OCI-LY7 (cell line): ENCODE measurements at regions not wholly inside any gene's neighbourhood (a gene's known extent, or its start where the extent isn't known, plus 50 kb on each side); places are given as distances from the start of the nearest gene placed in this dataset.

ENCODE experiments used
- BruUV-seq: library from RNA; stranded (reverse); fragments of 400-500 nt; replicated peaks from 2 replicates; lab custom pipeline; 2021; lab: Mats Ljungman, UMichigan
- CTCF ChIA-PET: fragments of 300-600 bp; sonication (Branson Sonifier 250); formaldehyde crosslinking; loops from one replicate; lab custom pipeline; 2022; ENCODE audit warnings: antibody characterized with exemption; ENCODE audit not compliant: unreplicated experiment; lab: Charles Lee
- POLR2A ChIA-PET: fragments of 300-600 bp; sonication (Branson Sonifier 250); formaldehyde crosslinking; loops from one replicate; lab custom pipeline; 2022; ENCODE audit warnings: antibody characterized with exemption; lab: Charles Lee
- DNase-seq: peaks from one replicate; pipeline ENCODE4 v3.0.0-alpha.2; 2015; ENCODE audit warnings: low spot score
- H2AFZ ChIP-seq: fragments of 200-600 bp; sonication (generic), shearing (Covaris generic); 2 replicates; pipeline ENCODE4 v1.6.1; 2014; ENCODE audit warnings: mild to moderate bottlenecking, antibody characterized with exemption, low read length, moderate library complexity
- H3K27ac ChIP-seq: fragments of 200-600 bp; sonication (generic); 2 replicates; pipeline ENCODE4 v1.5.1; 2014; ENCODE audit warnings: mixed run types, low read depth, mild to moderate bottlenecking, moderate library complexity, low read length, inconsistent platforms; ENCODE audit not compliant: poor library complexity, severe bottlenecking
- H3K36me3 ChIP-seq: fragments of 200-600 bp; sonication (generic); 2 replicates; pipeline ENCODE4 v1.6.1; 2014; ENCODE audit warnings: mild to moderate bottlenecking, antibody characterized with exemption, low read length, moderate library complexity, mixed read lengths; ENCODE audit not compliant: insufficient read depth
- H3K4me1 ChIP-seq: fragments of 200-600 bp; sonication (generic); 2 replicates; pipeline ENCODE4 v1.5.1; 2014; ENCODE audit warnings: mild to moderate bottlenecking, low read length; ENCODE audit not compliant: insufficient read depth, poor library complexity, severe bottlenecking
- H3K4me2 ChIP-seq: fragments of 200-600 bp; sonication (generic); 2 replicates; pipeline ENCODE4 v1.6.1; 2014; ENCODE audit warnings: mild to moderate bottlenecking, low read length
- H3K4me3 ChIP-seq: fragments of 200-600 bp; sonication (generic); 2 replicates; pipeline ENCODE4 v1.5.1; 2014; ENCODE audit warnings: mild to moderate bottlenecking, low read depth, low read length; ENCODE audit not compliant: poor library complexity, severe bottlenecking
- H3K79me2 ChIP-seq: fragments of 200-600 bp; sonication (generic); 2 replicates; pipeline ENCODE4 v1.6.1; 2016; ENCODE audit warnings: low read depth, mild to moderate bottlenecking, low read length, moderate library complexity, mixed read lengths; ENCODE audit not compliant: insufficient read depth
- H3K9me2 ChIP-seq: fragments of 200-600 bp; sonication (generic); 2 replicates; pipeline ENCODE4 v1.6.1; 2016; ENCODE audit warnings: mild to moderate bottlenecking, low read length, mixed read lengths; ENCODE audit not compliant: insufficient read depth
- H3K9me3 ChIP-seq: fragments of 200-600 bp; sonication (generic); 2 replicates; pipeline ENCODE4 v1.6.1; 2014; ENCODE audit warnings: mild to moderate bottlenecking, mixed run types, low read length, mixed read lengths
- H4K20me1 ChIP-seq: fragments of 200-600 bp; sonication (generic); 2 replicates; pipeline ENCODE4 v1.6.1; 2014; ENCODE audit warnings: mild to moderate bottlenecking, antibody characterized with exemption, low read length, moderate library complexity, mixed read lengths; ENCODE audit not compliant: insufficient read depth
- EZH2phosphoT487 ChIP-seq: fragments of 200-600 bp; sonication (generic); IDR thresholded peaks from 2 replicates; pipeline ENCODE4 v1.6.1; 2018; ENCODE audit warnings: low read depth, borderline replicate concordance, mild to moderate bottlenecking, mixed run types, antibody characterized with exemption, low read length, moderate library complexity, mixed read lengths
- intact Hi-C: fragments of 100-400 bp; cut with micrococcal nuclease; formaldehyde crosslinking; loops from one replicate; pipeline ENCODE4 v1.10.0; 2022; ENCODE audit not compliant: unreplicated experiment
- TF ChIP-seq, protein P1 (sequence below): fragments of 200-600 bp; sonication (generic); conservative IDR thresholded peaks from 2 replicates; pipeline ENCODE4 v1.5.1; 2014; ENCODE audit warnings: mild to moderate bottlenecking, antibody characterized with exemption, low read length, moderate library complexity, mixed read lengths

DNA sequence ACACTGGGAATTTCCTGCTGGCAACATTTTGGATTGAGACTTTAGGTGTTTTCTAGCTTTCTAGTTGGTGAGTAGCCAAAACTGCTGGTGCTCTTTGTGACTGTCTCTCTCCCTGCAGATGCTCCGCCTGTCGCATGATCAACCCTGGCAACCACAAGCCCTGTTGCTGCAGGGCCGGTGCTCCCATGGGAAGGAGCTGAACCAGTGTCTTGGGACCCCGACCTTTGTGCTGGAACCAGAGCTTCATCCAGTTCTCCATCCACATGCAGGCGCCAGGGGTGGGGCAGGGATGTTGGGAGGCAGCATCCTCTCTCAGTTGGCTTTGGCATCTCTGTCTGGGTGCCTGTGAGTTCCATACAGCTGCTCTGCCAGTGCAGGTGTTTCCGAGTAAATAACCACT lies 306.2 kb upstream of the MKI67 start:
- POLR2A ChIA-PET: no interaction called here
- Histone ChIP-seq H3K4me3 (no peak overlapping the region), H3K9me3 (no peaks in the 10 kb centered on the region), H3K27ac (no peak overlapping the region), H3K4me2 (no peak overlapping the region), H2AFZ (no peak overlapping the region), H3K4me1 (no peaks in the 10 kb centered on the region), H3K79me2 (no peaks in the 10 kb centered on the region), H4K20me1 (no peaks in the 10 kb centered on the region), H3K9me2 (no peaks in the 10 kb centered on the region), H3K36me3 (no peaks in the 10 kb centered on the region)
- no TSS peak for BruUV-seq
- no peak for DNase-seq
- intact Hi-C loops: no loop called here
- CTCF ChIA-PET: no interaction called here
- no peak for TF ChIP-seq EZH2phosphoT487
- TF ChIP-seq, protein P1, sequence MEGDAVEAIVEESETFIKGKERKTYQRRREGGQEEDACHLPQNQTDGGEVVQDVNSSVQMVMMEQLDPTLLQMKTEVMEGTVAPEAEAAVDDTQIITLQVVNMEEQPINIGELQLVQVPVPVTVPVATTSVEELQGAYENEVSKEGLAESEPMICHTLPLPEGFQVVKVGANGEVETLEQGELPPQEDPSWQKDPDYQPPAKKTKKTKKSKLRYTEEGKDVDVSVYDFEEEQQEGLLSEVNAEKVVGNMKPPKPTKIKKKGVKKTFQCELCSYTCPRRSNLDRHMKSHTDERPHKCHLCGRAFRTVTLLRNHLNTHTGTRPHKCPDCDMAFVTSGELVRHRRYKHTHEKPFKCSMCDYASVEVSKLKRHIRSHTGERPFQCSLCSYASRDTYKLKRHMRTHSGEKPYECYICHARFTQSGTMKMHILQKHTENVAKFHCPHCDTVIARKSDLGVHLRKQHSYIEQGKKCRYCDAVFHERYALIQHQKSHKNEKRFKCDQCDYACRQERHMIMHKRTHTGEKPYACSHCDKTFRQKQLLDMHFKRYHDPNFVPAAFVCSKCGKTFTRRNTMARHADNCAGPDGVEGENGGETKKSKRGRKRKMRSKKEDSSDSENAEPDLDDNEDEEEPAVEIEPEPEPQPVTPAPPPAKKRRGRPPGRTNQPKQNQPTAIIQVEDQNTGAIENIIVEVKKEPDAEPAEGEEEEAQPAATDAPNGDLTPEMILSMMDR: no peak

DNA sequence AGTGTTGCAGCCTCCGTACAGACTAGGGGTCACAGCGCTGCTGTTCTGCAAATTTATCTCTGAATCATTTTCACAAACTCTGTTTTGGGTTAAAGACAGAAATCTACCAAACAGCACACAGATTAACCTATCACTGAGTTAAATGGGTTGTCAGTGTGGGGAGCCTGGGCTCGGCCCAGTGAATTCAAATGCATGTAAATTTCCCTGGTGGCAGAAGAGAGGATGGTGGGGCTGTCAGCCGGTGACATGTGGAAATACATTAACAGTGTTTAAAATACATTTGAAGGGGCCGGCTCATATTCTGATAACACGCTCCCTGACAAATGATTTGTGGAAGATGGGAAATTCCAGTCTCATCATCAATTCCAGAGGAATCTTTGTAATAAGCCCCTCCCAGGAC lies 309.6 kb upstream of the MKI67 start:
- Histone ChIP-seq H3K9me2 (no peaks in the 10 kb centered on the region), H3K36me3 (no peaks in the 10 kb centered on the region), H3K4me2 (no peak overlapping the region), H3K4me3 (no peak overlapping the region), H3K9me3 (no peaks in the 10 kb centered on the region), H3K27ac (no peak overlapping the region), H3K4me1 (no peaks in the 10 kb centered on the region), H2AFZ (no peak overlapping the region), H4K20me1 (no peaks in the 10 kb centered on the region), H3K79me2 (no peaks in the 10 kb centered on the region)
- ChIA-PET CTCF (no interaction called here), POLR2A (no interaction called here)
- DNase-seq: no peak
- BruUV-seq: no TSS peak
- TF ChIP-seq, protein P1: no peak
- TF ChIP-seq EZH2phosphoT487: no peak
- intact Hi-C loops: no loop called here

DNA sequence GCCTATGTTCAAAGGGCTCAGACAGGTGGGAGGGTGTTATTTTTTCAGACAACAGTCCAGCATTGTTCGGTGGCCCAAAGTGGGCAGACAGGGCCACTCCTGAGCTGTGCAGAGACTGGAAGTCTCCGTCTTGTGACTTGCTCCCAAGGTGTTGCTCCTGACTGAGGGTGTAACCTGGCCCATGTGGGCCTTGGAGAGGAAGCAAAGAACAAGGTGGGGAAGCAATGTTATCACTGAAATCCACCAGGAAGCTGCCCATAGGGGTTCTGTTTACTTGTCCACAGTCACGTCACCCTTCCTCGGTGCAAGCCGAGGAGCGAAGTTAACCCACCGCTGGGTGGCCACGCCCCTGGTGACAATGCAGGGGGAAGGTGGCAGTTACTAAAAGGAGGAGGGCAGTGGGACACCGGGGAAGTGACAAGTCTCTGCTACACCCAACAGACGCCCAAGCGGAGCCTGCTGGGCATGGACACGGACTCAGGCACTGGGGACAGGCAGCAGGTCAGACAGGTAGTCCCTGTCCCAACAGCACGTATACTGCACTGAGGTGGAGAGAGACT lies 311.6 kb upstream of the MKI67 start:
- Histone ChIP-seq H3K4me3 (no peak overlapping the region), H3K9me3 (no peaks in the 10 kb centered on the region), H3K4me1 (no peaks in the 10 kb centered on the region), H3K36me3 (no peaks in the 10 kb centered on the region), H3K9me2 (no peaks in the 10 kb centered on the region), H4K20me1 (no peaks in the 10 kb centered on the region), H3K27ac (no peak overlapping the region), H2AFZ (no peak overlapping the region), H3K79me2 (no peaks in the 10 kb centered on the region), H3K4me2 (no peak overlapping the region)
- ChIA-PET POLR2A (no interaction called here), CTCF (no interaction called here)
- intact Hi-C loops: no loop called here
- DNase-seq: no peak
- TF ChIP-seq EZH2phosphoT487: no peak
- no TSS peak for BruUV-seq
